ENCODE measurements at regions not wholly inside any gene's neighbourhood (a gene's known extent, or its start where the extent isn't known, plus 50 kb on each side); places are given as distances from the start of the nearest gene placed in this dataset.
"Not testable (repeated sequence)": the region's sequence is repeated elsewhere in the genome, so short reads cannot be mapped to it uniquely, and the experiment has no call there.

DNA sequence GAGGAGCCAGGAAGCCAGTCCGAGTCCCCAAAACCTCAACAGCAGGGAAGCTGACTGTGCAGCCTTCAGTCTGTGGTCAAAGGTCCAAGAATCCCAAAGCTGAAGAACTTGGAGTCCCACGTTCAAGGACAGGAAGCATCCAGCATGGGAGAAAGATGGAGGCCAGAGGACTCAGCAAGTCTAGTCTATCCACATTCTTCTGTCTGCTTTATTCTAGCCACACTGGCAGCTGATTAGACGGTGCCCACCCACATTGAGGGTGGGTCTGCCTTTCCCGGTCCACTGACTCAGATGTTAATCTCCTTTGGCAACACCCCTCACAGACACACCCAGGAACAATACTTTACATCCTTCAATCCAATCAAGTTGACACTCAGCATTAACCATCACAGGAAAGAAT, 456.5 kb upstream of the TMEM132C start:
- not testable (repeated sequence) for DNase-seq (ENCODE audit: low read depth)

DNA sequence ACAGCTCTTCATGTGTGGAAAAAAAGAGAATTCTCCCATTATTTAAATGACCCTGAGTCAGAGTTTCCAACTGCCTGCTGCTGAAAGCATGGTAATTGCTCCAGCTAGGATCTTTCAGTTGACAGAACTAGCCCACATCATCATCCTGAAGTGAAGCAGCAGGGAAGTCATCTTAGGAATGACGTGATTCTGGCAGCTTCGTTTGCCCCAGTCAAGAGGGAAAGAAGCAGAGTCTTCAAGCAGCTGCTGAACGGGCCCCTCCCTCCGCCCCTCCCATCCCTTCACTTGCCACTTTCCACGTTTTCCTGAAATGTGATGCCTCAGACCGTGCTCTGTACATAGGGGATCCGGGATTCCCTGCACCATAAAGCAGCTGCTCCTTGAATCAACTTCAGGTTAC, 455.0 kb upstream of the TMEM132C start:
- DNase-seq (ENCODE audit: low read depth) = no peak

DNA sequence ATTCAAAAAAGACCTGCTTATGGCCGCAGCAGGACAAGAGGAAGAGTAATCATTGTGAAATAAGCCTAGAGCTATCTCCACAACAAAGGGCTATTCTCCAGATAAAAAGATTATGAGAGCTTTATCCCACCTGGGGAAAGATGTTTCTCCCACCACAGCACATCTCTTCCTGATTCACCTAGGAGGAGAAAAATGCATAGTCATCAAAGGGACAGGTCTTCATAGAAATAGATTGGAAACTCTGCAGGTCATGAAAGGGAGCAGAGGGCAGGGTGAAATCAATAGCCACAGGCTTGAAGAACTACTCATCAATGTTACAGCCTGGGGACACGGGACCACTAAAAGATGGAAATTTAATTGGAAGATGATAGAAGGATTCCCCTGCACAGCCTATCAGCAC, 453.8 kb upstream of the TMEM132C start:
- no peak for DNase-seq (ENCODE audit: low read depth)

DNA sequence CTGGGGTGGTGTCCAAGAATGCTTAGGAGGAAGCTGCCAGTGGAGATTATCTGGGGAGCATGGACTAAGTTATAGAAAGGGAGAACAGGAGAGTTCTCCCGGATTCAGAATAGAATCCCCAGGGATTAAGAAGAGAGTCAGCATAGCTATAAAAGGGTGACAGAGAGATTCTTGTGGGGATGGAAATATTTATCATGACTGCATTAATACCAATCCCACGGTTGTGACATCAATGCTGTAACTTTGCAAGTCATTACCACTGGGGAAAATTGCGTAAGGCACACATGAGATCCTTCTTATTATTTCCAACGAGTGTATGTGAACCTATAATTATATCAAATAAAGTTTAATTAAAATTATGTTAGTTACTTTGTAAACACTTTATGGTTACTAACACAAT, 447.9 kb upstream of the TMEM132C start:
- DNase-seq (ENCODE audit: low read depth) = no peak

DNA sequence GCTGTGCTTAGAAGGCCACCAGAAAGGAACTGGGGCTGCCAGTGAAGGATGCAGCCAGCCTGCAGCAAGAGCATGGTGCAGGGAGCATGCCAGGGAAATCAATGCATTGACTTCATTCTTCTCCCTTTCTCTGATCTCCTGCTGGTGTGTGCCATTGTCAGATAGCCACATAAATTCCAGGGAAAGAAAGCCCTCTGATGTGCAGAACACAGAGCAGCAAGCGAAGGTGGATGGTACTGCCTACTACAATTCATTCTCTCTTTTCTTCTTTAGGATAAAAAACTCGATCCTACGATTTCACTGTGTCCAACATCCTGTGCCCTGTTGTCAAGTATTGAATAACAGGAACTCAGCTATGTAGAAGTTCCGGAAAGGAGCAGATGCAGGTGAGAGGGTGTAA, 446.7 kb upstream of the TMEM132C start:
- DNase-seq (ENCODE audit: low read depth) = no peak

DNA sequence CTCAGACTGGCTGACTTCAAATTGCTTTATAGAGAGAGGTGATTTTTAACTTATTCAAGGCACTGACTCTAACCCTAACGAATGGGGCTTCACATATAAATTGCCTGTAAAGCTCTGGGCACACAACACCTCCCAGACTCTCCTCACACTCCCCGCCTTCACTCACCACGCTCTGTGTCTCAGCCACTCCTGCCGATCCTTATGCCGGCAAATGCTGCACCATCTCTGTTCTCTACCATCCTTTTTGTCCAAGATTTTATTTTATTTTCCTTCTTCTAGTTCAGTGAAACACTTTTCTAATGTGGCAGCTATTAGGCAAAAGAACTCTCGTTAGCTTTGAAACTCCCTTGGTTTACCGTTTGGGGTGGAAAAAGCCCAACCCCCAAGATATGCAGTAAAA, 446.1 kb upstream of the TMEM132C start:
- DNase-seq (ENCODE audit: low read depth) = no peak

DNA sequence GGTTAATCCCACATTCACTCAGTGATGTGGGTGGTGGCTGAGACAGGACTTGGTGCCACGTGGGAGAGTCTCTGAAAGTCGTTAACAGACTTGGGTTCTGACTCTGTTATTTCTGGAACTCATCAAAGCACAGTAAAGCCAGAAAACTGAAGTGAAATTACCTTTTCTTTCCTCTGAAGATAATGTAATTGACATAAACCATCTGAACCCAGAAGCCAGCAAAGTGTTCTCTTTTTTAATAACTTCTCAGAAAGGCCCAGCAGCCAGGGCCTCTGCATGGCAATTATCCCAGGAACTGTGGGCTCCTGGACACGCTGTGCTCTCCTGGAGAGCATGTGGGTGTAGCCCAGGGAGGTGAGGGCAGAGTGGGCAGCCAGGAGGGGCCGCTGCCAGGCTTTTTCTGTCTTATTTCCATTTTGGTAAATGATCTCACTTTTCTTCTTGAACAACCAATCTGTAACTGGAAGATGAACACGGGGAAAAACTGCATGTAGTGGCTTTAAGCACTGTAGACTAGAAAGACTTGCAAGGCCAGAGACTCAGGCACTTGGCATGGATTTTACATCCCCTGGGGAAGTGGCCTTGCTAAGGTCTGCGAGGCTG, 444.1 kb upstream of the TMEM132C start:
- DNase-seq (ENCODE audit: low read depth) = no peak

DNA sequence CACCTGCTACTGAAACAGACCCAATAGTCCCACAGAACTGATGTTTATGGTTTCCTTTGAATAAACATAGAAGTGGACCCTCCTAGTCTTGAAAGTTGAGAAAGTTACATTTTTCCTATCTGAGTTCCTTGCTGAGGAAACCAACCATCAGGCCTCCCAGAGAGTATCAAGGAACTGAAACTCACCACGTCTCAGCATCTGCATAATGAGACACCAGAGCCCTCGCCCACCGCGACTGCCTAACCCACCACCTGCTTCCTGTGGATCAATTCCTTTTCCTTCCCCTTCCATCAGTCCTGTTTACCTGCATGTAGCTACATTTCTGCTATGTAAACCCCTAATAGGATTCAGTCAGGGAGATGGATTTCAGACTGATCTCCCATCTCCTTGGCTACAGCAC, 443.2 kb upstream of the TMEM132C start:
- DNase-seq (ENCODE audit: low read depth) = no peak

DNA sequence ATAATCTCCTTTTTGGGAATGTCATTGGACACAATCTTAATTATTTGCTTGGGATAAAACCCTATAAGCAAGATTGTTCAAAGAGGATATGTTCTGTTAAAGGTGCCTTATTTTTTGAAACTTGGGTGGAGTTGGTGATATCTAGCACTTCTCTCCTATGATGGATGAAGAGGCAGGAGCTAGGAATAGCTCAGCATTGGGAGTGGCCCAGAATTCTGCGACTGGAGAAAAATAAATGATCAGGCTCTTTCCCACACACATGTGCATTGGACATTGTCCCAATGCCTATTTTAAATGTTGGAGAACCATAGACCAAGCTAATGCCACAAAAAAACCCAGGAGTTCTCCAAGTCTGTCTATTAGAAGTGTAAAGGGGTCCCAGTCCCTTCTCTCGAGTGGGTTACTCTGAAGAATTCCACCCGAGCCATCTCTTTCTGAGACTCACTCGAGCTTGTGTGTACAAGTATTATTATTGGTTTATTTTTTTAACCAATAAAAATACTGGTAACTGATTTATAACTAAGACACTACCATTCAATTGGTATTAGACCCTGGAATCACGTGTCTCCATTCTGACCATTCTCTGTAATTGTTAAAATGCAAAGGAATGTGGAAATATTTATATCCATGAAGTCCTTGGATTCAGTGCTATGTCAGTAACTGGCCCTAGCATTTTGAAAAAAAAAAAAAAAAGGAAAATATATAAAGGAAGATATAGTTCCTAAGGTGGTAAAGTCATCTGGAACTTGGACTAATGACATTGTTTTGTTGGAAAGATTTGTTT, 437.5 kb upstream of the TMEM132C start:
- no peak for DNase-seq (ENCODE audit: low read depth)

DNA sequence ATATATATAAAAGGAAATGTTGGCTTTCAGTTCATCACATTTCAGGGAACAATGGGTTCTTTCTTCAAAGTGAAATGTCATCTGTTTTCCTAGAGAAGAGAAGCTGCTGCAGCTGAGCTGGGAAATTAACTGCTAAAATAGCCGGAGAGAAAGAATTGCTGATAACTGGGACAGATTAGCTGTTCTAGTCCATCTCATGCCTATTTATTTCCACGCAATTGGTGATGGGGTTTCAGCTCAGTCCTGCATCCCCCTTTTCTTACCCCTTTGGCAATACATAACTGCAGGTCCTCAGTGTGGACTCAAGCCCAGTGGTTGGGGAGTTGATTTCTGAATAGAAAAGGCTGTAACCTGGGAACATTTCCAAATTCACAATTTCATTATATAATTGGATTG, 436.9 kb upstream of the TMEM132C start:
- no peak for DNase-seq (ENCODE audit: low read depth)

DNA sequence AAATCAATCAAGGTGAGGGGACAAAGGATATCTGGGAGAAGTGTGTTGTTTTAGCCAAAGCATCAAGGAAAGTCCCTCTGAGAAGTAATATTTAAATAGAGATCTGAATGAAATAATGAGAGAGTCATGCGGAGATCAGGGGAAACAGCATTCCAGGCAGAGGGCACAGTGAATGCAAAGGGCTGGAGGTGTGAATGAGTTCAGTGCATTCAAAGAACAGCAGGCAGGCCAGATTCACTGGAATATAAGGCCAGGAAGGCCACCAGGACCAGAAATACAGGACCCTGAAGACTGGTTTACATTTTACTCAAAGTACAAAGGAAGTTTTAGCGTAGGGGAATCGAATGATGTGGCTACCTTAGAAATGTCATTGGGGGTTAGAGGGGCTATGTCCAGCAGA, 436.2 kb upstream of the TMEM132C start:
- DNase-seq (ENCODE audit: low read depth) = no peak

DNA sequence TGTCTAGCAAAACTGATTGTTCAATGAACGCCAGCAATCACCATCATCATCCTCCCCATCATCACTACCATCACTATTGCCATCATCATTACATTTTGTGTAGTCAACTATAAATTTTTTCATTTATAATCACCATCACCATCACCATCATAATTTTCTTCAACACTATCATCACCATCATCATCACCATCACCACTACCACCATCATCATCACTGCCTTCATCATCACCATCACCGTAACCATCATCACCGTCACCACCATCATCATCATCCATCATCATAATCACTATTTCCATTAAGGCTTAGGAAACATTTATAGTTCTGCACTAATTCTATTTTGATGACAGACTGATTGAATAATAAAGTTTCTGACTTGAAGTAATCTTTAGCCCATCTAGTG, 434.8 kb upstream of the TMEM132C start:
- no peak for DNase-seq (ENCODE audit: low read depth)

DNA sequence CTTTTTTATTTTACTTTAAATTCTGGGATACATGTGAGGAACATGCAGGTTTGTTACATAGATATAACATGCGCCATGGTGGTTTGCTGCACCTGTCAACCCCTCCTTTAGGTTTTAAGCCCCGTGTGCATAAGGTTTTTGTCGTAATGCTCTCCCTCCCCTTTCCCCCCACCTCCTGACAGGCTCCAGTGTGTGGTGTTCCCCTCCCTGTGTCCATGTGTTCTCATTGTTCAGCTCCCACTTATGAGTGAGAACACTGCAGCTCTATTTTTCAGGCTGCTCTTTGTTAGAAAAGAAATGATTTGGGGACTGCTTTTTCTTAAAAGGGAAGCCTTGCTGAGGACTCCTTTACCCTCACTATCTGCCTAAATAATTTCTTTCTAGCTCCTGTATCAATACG, 430.2 kb upstream of the TMEM132C start:
- not testable (repeated sequence) for DNase-seq (ENCODE audit: low read depth)

DNA sequence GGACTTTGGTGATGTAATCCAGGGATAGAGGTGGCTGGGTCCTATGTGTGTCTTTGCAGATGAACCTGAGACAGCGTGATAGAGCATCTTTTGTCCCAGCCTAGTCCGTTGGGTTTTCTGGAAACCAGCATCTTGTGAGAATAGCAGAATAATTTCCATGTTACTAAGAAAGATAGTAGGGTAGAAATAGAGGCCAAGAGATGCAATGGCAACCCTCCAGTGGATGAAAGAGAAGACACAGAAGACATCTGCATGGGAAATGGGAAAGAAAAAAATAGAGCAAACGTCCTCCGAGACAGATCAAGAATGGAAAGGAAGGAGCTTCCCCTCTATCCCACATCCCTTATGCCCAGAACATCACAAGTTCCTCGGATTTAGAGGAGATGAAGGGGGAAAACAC, 409.3 kb upstream of the TMEM132C start:
- DNase-seq (ENCODE audit: low read depth) = no peak

DNA sequence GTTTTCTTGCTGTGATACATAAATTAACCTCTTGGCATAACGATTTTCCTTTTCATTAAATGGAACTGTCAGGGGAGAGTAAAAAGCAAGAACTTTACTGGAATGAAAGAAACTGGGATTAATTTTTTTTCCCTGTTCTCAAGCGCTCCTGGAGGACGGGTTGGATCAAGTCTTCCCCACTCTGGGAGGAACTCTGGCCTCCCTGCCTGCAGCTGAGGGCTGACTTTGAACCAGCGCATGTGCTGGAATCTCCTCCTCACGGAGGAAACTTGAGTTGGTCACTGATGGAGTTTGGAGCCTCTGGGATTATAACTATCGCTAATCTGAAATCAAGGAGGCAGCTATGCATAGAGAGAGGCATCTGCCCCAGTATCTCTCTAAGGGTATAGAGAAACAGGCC, 406.4 kb upstream of the TMEM132C start:
- DNase-seq (ENCODE audit: low read depth) = no peak

DNA sequence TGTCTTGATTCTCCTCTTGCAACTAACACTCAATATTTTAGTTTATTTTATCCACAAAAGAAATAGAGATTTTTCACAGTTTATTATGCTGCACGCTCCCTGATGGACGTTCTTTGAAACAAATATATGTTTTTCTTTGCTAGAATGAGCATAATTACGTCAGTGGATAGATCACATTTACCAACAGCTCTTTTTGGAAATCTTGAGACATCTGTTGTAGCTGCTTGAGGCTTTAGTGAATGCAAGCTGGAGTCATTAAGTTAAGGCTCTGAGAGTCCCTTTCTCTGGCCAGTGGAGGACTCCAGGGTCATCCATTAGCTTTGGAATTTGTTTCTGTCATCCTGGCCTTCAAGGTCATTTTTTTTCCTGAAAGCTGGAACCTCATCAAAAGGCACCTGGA, 405.6 kb upstream of the TMEM132C start:
- DNase-seq (ENCODE audit: low read depth) = no peak

DNA sequence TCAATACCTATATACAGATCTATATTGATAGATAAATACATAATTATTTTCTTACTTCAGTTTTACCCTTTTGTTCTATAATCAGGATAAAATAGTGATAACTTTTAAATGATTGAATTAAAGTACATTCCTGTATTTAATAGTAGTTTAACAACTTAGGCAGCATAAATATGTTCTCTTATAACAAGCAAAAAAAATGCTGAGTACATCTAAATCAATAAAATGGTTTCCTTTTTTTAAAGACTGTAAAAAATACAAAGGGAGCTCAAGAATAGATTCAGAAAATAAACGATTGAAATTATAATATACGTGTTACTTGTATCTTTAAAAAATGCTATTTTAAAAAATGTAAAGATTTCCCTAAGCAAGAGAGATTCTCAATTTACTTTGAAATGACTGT, 393.7 kb upstream of the TMEM132C start:
- DNase-seq (ENCODE audit: low read depth) = no peak

DNA sequence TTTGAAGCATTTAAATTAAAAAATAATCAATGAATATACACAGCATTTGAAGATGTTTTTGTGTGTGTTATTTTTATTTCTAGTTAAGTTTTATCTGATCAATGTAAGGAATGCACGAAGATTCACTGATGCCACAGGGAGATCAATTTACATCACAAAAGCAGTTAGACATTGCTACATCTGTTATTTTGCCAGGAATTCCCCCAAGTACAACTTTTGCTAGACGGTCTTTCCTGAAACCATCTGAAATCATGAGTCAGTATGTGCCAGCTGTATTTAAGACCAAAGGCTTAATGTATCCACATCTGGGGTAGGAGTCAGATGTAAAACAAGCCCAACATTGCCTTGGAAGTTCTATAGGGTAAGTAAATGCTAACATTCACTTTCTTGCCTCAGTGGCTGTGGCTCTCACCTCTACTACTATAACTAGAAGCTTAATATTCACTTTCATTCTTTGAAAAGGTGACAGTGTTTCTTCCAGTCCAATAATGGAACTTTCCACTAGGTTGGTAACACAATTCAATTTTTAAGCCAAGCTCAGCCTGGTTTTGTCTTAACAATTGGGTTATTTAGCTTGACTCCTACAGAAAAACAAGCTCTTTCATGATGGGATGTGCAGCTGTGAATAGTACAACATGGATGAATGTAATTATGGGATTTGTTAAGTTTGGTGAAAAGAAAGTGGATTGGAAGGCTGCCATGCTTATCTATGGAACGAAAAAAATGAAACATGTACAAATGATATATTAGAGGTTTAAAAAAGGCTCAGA, 385.4 kb upstream of the TMEM132C start:
- no peak for DNase-seq (ENCODE audit: low read depth)

DNA sequence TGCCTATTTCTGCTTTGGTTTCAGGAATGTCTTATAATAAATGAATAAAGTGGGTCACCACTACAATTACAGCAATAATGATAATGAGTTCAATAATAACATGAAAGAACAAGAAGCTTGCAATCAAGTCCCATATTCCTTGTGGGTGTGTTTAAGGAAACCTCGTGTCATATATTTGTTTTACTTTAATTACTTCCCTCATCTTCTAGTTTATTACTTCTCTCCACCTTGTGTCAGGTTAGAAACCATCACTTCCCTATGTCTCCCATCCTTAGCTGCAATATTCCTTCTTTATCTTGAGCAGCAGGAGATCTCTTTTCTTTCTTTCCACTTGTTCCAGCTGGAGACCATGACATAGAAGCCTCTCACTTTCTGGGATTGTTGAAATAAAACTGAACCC, 384.0 kb upstream of the TMEM132C start:
- DNase-seq (ENCODE audit: low read depth) = no peak

DNA sequence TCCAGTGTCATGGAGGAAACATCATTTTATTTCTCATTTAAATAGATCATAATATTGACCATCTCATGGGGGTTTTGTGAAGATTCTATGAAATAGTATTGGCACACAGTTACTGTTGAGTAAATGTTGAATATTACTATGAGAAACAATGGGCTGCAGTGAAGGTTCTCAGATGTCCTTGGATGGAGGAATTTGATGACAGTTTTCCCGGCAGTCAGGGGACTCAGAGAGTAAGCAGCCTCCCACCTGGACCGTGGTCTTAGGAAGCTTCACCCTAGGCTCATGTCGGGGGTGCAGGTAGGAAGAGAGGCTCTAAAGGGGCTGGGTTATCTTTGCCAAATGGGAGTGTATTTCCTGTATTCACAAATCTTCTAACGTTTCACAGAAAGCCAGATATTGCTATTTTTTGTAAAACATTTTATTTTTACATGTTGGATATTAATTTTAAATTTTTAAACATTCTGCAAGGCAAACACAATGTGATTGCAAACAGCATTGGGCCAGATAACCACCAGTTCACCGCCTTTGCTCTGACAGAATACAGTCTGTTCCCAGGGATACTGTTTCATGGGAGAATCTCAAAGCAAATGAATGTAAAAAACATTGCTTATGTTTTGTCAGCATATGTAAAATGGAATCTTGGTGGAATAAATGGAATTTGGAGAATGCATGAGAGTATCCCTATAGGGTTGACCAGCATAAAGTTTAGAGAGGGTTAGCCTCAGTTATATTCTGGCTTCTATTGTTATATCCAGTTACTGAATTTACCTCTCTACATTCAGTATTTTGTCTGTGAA, 380.8 kb upstream of the TMEM132C start:
- no peak for DNase-seq (ENCODE audit: low read depth)

DNA sequence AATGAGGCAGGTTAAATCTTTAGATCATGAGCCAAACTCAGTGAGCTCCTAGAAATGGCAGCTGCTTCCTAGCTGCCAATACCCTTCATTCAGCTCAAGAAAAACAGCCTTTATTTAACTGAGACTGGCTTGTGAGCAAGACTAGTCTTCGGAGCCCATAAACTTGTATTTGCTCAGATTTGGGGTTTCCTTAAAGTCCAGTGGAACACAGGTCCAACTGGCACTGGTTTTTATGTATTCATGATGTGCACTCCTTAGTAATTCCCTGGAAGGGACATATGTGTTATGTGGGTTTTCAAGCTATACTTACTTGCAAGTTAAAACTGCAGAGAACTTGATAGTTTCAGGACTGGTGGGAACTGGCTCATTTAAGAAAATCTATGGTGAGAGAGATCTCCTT, 380.1 kb upstream of the TMEM132C start:
- DNase-seq (ENCODE audit: low read depth) = no peak

DNA sequence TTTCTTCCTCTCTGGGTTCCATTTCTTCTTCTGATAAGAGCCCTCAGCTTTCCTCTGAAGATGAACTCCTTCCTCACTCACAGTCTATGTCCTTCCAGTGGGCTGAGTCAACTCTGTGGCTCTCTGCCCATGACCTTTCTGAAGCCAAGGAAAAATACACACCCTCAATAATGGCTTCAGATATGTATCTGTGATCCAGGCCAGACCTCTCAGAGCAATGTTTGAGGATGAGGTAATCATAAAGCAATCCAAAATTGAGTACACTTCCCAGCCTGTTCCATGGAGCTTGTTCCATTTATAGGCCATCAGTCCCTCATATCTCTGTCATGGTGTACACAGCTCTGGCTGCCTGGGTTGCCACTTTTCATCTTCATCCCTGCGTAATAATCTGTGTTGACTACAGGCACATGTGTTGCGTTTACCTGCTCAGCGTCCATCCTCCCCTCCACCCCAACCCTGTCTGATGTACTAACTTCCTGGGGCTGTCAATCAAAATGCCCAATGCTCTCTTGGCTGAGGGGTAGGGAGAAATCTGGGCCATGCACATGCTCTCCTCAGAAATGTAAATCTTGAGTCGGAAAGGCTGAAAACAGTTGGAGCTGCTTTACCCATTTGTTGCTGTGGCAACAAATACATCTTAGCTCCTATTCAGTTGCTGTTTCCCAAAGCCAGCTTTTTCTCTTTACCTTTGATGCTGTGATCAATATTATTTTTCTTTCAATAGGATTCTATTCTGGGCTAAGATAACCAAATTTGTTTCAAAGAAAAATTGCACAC, 377.8 kb upstream of the TMEM132C start:
- no peak for DNase-seq (ENCODE audit: low read depth)

Data from stimulated activated CD8-positive, alpha-beta memory T cell treated with anti-CD3 and anti-CD28 coated beads, Interleukin-15, amount 100 ng/mL, for 1 hour (primary cell).